A673 (cell line): ENCODE measurements at regions not wholly inside any gene's neighbourhood (a gene's known extent, or its start where the extent isn't known, plus 50 kb on each side); places are given as distances from the start of the nearest gene placed in this dataset.

Source experiments
- EZH2 ChIP-seq: fragments of 200-600 bp; sonication (generic); IDR thresholded peaks from 2 replicates; pipeline ENCODE4 v1.6.1; 2017; ENCODE audit warnings: borderline replicate concordance, low read depth, mild to moderate bottlenecking, mixed read lengths, antibody characterized with exemption, low read length; ENCODE audit not compliant: poor library complexity, severe bottlenecking
- TF ChIP-seq, protein P1 (sequence below): fragments of 300-800, 200-600 bp; sonication (generic); conservative IDR thresholded peaks from 2 replicates; pipeline ENCODE4 v1.5.1; 2017; ENCODE audit warnings: low read depth, mild to moderate bottlenecking, antibody characterized with exemption, low read length, moderate library complexity, mixed read lengths

DNA sequence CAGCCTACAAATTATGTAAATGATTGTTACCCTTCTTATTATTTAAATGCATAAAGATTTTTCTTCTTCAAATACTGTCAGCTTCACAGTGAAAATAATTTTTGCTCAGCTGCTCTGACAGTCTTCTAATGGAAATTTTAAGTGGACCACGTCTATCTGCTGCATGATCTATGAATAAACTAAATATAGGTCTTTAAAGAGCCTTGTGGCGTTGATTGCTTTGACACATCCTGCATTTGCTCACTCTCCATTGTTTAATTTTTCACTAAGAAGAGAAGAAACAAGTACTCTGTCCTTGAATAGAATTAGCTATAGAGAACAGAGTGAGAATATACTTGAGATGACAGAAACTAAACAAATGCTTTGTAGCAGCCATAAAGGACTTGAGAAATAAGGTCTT, 826.1 kb downstream of the MRPL39 start:
- TF ChIP-seq, protein P1, sequence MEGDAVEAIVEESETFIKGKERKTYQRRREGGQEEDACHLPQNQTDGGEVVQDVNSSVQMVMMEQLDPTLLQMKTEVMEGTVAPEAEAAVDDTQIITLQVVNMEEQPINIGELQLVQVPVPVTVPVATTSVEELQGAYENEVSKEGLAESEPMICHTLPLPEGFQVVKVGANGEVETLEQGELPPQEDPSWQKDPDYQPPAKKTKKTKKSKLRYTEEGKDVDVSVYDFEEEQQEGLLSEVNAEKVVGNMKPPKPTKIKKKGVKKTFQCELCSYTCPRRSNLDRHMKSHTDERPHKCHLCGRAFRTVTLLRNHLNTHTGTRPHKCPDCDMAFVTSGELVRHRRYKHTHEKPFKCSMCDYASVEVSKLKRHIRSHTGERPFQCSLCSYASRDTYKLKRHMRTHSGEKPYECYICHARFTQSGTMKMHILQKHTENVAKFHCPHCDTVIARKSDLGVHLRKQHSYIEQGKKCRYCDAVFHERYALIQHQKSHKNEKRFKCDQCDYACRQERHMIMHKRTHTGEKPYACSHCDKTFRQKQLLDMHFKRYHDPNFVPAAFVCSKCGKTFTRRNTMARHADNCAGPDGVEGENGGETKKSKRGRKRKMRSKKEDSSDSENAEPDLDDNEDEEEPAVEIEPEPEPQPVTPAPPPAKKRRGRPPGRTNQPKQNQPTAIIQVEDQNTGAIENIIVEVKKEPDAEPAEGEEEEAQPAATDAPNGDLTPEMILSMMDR = no peak
- TF ChIP-seq EZH2 = no peak
